Calu3 (cell line): ENCODE measurements at regions not wholly inside any gene's neighbourhood (a gene's known extent, or its start where the extent isn't known, plus 50 kb on each side); places are given as distances from the start of the nearest gene placed in this dataset.
"Not testable (repeated sequence)": the region's sequence is repeated elsewhere in the genome, so short reads cannot be mapped to it uniquely, and the experiment has no call there.

Experiments used
- BruUV-seq: library from RNA; stranded (reverse); fragments of 400-500 nt; replicated peaks from 2 replicates; lab custom pipeline; 2021; lab: Mats Ljungman, UMichigan
- CTCF ChIA-PET: fragments of 300-600 bp; sonication (Branson Sonifier 250); formaldehyde crosslinking; loops from one replicate; lab custom pipeline; 2022; ENCODE audit warnings: antibody characterized with exemption; lab: Charles Lee
- DNase-seq: peaks from one replicate; pipeline ENCODE4 v3.0.0; 2022
- H3K27ac Mint-ChIP-seq: one replicate; pipeline ENCODE4 v1.8.0; 2022; ENCODE audit warnings: mixed read lengths; ENCODE audit not compliant: unreplicated experiment
- H3K27me3 Mint-ChIP-seq: one replicate; pipeline ENCODE4 v1.8.0; 2022; ENCODE audit warnings: mixed read lengths; ENCODE audit not compliant: unreplicated experiment
- H3K36me3 Mint-ChIP-seq: one replicate; pipeline ENCODE4 v1.8.0; 2022; ENCODE audit warnings: mild to moderate bottlenecking, moderate library complexity, mixed read lengths; ENCODE audit not compliant: insufficient read depth, unreplicated experiment
- H3K4me1 Mint-ChIP-seq: one replicate; pipeline ENCODE4 v1.8.0; 2022; ENCODE audit warnings: mild to moderate bottlenecking, low read depth, mixed read lengths; ENCODE audit not compliant: unreplicated experiment
- H3K4me3 Mint-ChIP-seq: one replicate; pipeline ENCODE4 v1.8.0; 2022; ENCODE audit warnings: mild to moderate bottlenecking, low read depth, moderate library complexity, mixed read lengths; ENCODE audit not compliant: unreplicated experiment
- H3K9me3 Mint-ChIP-seq: one replicate; pipeline ENCODE4 v1.8.0; 2022; ENCODE audit warnings: low read depth, mixed read lengths; ENCODE audit not compliant: unreplicated experiment
- intact Hi-C: fragments of 100-400 bp; cut with micrococcal nuclease; formaldehyde crosslinking; loops from one replicate; pipeline ENCODE4 v1.10.0; 2022; ENCODE audit not compliant: unreplicated experiment
- TF ChIP-seq, protein P1 (sequence below): fragments of 200-600 bp; IDR thresholded peaks from one replicate; pipeline ENCODE4 v1.8.0; 2022; ENCODE audit warnings: antibody characterized with exemption; ENCODE audit not compliant: unreplicated experiment

DNA sequence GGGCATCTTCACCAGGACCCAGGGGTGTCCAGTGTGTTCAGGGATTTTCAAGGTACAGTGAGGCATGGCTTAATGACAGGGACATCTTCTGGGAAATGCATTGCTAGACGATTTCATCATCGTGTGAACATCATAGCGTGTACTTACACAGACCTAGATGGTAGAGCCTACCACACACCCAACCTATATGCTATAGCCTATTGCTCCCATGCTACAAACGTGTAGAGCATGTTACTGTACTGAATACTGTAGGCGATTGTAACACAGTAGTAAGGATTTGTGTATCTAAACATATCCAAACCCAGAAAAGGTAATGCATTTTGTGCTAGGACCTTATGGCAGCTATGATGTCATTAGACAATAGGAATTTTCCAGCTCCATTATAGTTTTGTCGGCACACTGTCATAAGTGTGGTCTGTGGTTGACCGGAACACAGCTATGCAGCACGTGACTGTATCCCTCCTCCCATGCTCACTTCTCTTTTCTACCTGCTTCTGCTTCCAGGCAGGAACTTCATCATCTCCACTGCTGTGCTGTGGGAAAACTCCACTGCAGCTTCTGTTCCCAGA lies 416.2 kb upstream of the NFE2L3 start:
- Mint-ChIP-seq H3K27me3 (no peaks in the 10 kb centered on the region), H3K4me3 (no peak overlapping the region), H3K36me3 (no peaks in the 10 kb centered on the region), H3K27ac (no peak overlapping the region), H3K9me3 (no peaks in the 10 kb centered on the region), H3K4me1 (no peaks in the 10 kb centered on the region)
- CTCF ChIA-PET, result interaction anchor here (0.6 kb wide), 1 partner anchor 512 kb away, joined by 6 read pairs; no protein-coding TSS in a partner anchor
- TF ChIP-seq, protein P1, sequence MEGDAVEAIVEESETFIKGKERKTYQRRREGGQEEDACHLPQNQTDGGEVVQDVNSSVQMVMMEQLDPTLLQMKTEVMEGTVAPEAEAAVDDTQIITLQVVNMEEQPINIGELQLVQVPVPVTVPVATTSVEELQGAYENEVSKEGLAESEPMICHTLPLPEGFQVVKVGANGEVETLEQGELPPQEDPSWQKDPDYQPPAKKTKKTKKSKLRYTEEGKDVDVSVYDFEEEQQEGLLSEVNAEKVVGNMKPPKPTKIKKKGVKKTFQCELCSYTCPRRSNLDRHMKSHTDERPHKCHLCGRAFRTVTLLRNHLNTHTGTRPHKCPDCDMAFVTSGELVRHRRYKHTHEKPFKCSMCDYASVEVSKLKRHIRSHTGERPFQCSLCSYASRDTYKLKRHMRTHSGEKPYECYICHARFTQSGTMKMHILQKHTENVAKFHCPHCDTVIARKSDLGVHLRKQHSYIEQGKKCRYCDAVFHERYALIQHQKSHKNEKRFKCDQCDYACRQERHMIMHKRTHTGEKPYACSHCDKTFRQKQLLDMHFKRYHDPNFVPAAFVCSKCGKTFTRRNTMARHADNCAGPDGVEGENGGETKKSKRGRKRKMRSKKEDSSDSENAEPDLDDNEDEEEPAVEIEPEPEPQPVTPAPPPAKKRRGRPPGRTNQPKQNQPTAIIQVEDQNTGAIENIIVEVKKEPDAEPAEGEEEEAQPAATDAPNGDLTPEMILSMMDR, result no peak
- intact Hi-C loops, result no loop called here
- BruUV-seq, result no TSS peak
- no peak for DNase-seq

DNA sequence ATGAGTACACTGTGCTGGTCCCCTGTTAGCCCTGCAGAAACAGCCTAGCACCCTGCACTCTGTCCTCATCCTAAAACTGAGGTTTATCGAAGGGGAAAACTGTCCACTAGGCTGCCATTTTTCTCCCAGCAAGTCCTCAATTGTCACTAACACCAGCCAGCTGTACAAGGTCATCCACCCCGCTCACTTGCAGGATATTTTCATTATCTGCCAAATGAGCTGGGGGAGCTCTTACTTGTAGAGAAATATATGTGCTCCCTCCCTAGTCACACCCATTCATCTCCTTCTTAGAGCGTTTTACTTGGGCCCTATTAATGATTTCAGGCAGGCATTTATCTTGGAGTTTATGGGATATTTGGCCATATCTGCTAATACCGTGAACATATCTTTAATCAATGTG lies 413.5 kb upstream of the NFE2L3 start:
- H3K27me3 Mint-ChIP-seq, result no peaks in the 10 kb centered on the region
- H3K4me1 Mint-ChIP-seq, result no peaks in the 10 kb centered on the region
- DNase-seq, result no peak
- no TSS peak for BruUV-seq
- CTCF ChIA-PET, result no interaction called here
- H3K4me3 Mint-ChIP-seq, result no peak overlapping the region
- intact Hi-C loops, result no loop called here
- TF ChIP-seq, protein P1, result no peak
- no peaks in the 10 kb centered on the region for H3K36me3 Mint-ChIP-seq
- no peak overlapping the region for H3K27ac Mint-ChIP-seq
- H3K9me3 Mint-ChIP-seq, result no peaks in the 10 kb centered on the region

DNA sequence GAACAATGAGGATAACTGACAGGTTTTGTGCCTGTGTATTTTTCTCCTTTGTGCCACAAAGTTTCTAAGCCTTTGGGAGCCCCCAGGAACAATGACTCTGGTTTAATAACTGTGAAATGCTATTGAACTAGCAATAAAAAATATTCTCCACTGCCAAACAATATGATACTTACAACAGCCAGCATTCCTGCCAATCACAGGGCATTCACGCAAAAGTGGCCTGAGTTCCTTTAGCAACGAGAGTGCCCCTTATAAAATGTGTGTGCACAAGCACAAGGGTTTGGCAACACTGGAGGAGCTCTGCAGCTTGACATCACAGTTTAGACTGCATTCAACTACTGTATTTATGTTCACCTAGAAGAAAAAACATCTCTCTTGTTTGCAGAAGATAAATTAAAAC lies 412.9 kb upstream of the NFE2L3 start:
- Mint-ChIP-seq H3K36me3 (no peaks in the 10 kb centered on the region), H3K9me3 (no peaks in the 10 kb centered on the region), H3K4me3 (no peak overlapping the region), H3K4me1 (no peaks in the 10 kb centered on the region), H3K27me3 (no peaks in the 10 kb centered on the region), H3K27ac (no peak overlapping the region)
- TF ChIP-seq, protein P1, result no peak
- intact Hi-C loops, result no loop called here
- DNase-seq, result no peak
- CTCF ChIA-PET, result no interaction called here
- BruUV-seq, result no TSS peak

DNA sequence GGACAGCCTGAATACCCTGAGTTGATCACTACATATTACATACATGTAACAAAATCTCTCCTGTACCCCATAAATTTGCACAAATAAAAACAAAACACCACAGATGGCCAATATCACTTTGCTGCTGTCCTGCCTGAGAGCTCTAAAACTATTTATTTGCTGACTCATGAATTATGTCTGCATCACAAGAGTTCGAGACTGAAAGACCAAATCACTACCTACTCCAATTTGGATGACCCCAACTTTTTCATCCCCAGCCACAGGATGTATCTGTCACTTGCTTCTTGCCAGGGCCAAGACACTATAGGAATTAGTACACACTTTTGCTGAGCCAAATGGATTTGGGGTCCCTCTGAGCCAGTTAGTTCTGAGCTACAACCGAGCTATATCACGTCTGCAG lies 409.7 kb upstream of the NFE2L3 start:
- Mint-ChIP-seq H3K4me3 (no peak overlapping the region), H3K27me3 (no peaks in the 10 kb centered on the region), H3K9me3 (no peaks in the 10 kb centered on the region), H3K36me3 (no peaks in the 10 kb centered on the region), H3K4me1 (no peaks in the 10 kb centered on the region), H3K27ac (no peak overlapping the region)
- no peak for DNase-seq
- no TSS peak for BruUV-seq
- TF ChIP-seq, protein P1, result no peak
- CTCF ChIA-PET, result no interaction called here
- intact Hi-C loops, result no loop called here

DNA sequence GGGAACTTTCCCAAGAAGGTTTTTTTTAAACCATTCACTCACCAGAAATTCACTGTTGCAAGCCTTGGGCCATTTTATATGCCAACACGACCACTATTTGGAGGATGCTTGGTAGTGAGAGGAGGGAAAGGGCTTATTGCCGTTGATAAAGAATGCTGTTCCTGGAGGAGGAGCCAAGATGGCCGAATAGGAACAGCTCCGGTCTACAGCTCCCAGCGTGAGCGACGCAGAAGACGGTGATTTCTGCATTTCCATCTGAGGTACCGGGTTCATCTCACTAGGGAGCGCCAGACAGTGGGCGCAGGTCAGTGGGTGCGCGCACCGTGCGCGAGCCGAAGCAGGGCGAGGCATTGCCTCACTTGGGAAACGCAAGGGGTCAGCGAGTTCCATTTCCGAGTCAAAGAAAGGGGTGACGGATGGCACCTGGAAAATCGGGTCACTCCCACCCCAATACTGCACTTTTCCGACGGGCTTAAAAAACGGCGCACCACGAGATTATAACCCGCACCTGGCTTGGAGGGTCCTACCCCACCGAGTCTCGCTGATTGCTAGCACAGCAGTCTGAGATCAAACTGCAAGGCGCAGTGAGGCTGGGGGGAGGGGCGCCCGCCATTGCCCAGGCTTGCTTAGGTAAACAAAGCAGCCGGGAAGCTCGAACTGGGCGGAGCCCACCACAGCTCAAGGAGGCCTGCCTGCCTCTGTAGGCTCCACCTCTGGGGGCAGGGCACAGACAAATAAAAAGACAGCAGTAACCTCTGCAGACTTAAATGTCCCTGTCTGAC lies 408.1 kb upstream of the NFE2L3 start:
- H3K27me3 Mint-ChIP-seq, H3K36me3 Mint-ChIP-seq, intact Hi-C loops, DNase-seq, BruUV-seq, H3K27ac Mint-ChIP-seq, H3K4me1 Mint-ChIP-seq, CTCF ChIA-PET, H3K9me3 Mint-ChIP-seq, H3K4me3 Mint-ChIP-seq: not testable (repeated sequence)
